Left ventricle myocardium superior (tissue), 1 donor: ENCODE measurements at regions not wholly inside any gene's neighbourhood (a gene's known extent, or its start where the extent isn't known, plus 50 kb on each side); places are given as distances from the start of the nearest gene placed in this dataset.

Experiments
- ATAC-seq: fragments of 200-7000 bp; cut with Tn5 transposase; one replicate; pipeline ENCODE4 v1.9.1; 2020; ENCODE audit warnings: mild to moderate bottlenecking, moderate library complexity
- DNase-seq: peaks from one replicate; pipeline ENCODE4 v3.0.0-alpha.2; 2020
- intact Hi-C: fragments of 100-400 bp; cut with micrococcal nuclease; formaldehyde crosslinking; loops from one replicate; pipeline ENCODE4 v1.11.0; 2022
- donor health status: DM: no; HTN: yes; CAD: no; lungs with severe emphysema.

GRCh38 chr6:40947876-40948526, 91.0 kb downstream of the UNC5CL start:
- no peak for ATAC-seq
- intact Hi-C loops = no loop called here
- no peak for DNase-seq

DNA sequence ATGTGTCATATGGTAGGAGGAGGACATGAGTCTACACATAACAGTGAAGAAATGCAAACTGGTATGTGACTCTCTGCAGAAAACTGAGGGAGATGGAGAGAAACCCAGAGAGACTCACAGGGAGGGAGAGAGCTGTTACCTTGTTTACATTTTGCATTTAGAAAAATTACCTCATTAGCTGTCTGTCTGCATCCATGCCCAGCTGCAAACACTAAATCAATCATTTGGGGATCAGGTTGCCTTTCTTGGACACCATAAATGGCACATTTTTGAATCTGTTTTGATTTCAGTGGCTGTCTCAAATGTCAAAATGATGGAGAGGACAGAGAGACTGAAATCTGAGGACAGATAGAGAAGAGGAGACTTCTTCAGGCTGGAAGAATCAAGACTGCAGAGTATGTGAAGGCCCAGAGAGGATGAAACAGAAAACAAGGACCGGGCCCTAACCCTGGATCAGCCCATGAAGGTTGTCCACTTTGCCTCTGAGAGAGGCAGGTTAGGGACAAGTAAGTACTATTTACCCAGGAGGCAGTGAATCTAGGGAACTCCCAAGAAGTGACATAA, 92.2 kb downstream of the UNC5CL start:
- intact Hi-C loops = no loop called here
- DNase-seq (no peak), ATAC-seq (no peak)

- no peak for ATAC-seq
Observed at GRCh38 chr6:40937491-40937890, 101.5 kb downstream of the UNC5CL start.

DNA sequence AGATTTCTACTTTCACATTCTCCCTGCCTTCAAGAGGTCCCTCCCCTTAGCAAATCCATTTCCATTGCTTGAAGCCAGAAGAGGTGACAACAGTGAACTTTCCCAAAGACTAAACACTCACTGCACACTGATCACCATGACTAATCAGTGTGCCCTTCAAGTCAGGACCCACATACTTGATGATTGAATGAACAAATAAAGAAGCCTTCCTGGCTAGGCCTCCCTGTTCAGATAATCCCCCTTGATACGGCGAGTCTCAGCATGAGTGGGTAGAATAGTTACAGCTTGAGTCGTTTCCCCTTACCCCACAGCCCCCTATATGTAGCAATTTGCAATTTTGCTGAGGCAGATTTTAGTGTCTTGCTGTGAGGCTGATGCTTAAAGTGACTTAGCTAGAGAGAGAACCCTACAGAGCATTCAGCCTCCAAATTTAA, 102.2 kb downstream of the UNC5CL start:
- intact Hi-C loops = no loop called here
- no peak for ATAC-seq
- DNase-seq = no peak

More at GRCh38 chr6:40937491-40937890, 101.5 kb downstream of the UNC5CL start:
- no peak for DNase-seq
- intact Hi-C loops = no loop called here

DNA sequence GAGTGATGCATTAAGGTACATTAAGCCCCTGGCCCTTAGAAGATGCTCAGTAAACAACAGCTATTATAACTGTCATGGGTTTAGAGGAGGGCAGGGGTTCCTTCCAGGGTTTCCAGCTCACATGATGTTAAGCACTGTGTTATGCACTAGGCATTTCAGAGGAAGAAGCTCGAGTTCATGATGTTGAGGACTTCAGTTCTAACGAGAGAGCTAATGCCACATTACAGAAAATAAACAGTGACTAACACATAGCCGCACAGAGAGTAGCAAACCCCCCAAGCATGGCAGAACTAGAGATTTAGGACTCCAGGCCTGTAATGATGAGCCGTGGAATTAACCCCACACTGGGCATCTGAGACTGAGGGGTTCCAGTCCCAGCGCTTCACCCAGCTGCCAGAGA, 105.2 kb downstream of the UNC5CL start:
- DNase-seq = no peak
- no peak for ATAC-seq
- intact Hi-C loops = no loop called here

DNA sequence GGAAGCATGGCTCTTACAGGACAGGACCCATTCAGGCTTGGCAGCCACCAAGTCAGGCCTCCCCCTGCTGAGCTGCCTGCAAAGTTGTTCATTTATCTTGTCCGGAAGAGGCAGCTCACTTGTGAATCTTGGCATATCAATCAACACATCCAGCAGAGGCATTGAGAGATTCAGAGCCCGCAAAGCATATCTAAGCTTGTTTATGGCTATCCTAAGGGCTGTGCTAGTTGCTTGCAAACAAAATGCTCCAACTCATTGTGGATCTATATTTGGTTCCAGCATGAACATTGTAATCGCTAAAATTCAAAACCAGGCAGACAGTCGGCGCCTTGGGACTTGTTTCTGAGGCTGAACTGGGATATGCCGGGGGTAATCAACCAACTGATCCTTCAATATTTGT, 106.1 kb downstream of the UNC5CL start:
- intact Hi-C loops = no loop called here
- DNase-seq (no peak), ATAC-seq (peak; percentile 44)

DNA sequence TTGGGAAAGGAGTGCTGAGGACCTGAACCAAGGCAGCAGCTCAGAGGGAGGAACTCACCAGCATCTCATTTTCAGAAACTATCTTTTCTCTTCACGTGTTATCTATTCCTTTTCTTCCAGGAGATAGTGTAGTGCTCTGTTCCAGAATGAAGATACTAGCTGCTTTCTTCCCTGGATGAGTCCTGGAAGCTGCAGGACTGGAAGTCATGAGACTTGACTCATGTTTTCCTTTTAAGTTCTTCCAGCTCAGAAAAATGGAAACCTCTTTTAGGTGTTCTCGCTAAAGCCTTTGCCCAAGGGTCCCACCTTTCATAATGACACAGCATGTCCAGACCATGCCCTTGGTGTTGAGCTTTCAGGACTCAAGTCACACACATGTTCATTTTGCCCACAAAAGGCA, 106.7 kb downstream of the UNC5CL start:
- DNase-seq = no peak
- intact Hi-C loops = no loop called here
- no peak for ATAC-seq

- intact Hi-C loops = no loop called here
- DNase-seq (no peak), ATAC-seq (no peak)
Observed at GRCh38 chr6:40931931-40932330, 107.1 kb downstream of the UNC5CL start.

- intact Hi-C loops = no loop called here
- DNase-seq (no peak), ATAC-seq (peak; percentile 40)
Observed at GRCh38 chr6:40930555-40930954, 108.5 kb downstream of the UNC5CL start.

- no peak for DNase-seq
- peak; percentile 86 for ATAC-seq
- intact Hi-C loops = no loop called here
Observed at GRCh38 chr6:40930045-40930444, 109.0 kb downstream of the UNC5CL start.

- ATAC-seq (no peak), DNase-seq (no peak)
- intact Hi-C loops = no loop called here
Observed at GRCh38 chr6:40929176-40929575, 109.8 kb downstream of the UNC5CL start.

GRCh38 chr6:40928763-40929162, 110.3 kb downstream of the UNC5CL start:
- ATAC-seq (no peak), DNase-seq (no peak)
- intact Hi-C loops = no loop called here

GRCh38 chr6:40928307-40928706, 110.7 kb downstream of the UNC5CL start:
- DNase-seq (no peak), ATAC-seq (no peak)

DNA sequence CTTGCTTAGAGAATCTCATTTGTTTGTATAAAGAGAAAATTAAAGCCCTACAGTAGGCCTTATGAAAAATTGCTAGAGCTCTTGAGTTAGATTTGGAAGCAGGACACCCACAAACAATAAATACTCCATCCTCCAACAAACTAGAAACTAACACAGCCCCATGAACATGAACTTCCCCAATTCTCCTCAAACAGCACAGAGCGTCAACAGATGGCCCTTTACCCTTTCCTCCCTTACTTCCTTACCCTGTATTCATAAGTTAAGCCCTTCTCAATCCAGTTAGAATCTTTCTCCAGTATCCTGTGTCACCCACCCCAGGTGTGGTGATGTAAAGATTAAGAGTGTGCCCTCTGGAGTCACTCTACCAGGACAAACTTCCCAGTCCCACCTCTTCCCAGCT, 113.7 kb downstream of the UNC5CL start:
- intact Hi-C loops = no loop called here
- ATAC-seq (no peak), DNase-seq (no peak)

More at GRCh38 chr6:40928307-40928706, 110.7 kb downstream of the UNC5CL start:
- intact Hi-C loops = no loop called here

DNA sequence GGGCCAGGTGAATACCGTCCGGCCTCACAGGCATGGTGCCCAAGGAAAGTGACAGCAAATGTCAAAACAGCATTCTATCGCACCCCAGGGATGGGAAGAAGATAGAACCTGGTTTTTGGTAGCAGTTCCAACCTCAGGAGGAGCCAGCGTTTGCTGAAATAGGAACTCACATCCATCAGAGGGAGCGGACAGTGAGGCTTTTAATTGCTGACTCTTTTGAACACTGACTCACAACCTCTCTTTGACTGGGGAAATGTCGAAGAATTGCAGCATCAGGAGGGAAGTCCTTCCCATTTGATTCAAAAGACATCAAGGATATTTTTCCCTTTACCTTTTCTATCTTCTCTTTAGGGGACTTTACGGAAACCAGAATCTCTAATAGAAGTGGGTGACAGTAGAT, 114.2 kb downstream of the UNC5CL start:
- ATAC-seq (no peak), DNase-seq (no peak)
- intact Hi-C loops = no loop called here

GRCh38 chr6:40923880-40924279, 115.1 kb downstream of the UNC5CL start:
- DNase-seq (no peak), ATAC-seq (no peak)
- intact Hi-C loops = no loop called here

DNA sequence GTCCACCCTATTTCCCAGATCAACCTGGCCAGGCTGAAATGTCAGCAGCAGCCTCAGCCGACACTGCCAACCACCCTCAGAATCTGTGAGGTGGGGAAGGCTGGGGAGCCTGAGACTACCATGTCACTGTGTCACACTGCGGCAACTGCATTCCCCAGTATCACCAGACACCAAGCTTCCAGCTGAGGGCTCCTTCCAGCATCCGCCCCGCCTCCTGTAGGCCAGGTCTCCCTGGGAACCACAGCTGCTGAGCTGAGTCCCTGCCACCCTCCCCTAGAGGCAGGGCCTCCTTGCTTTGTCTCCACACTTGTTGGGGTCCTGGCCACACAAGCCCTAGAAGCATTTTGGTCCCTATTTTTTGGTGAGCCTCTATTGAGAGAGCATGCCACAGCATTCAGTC, 115.7 kb downstream of the UNC5CL start:
- intact Hi-C loops = no loop called here
- DNase-seq (no peak), ATAC-seq (no peak)

- intact Hi-C loops = no loop called here
- ATAC-seq (no peak), DNase-seq (no peak)
Observed at GRCh38 chr6:40922281-40922680, 116.7 kb downstream of the UNC5CL start.

DNA sequence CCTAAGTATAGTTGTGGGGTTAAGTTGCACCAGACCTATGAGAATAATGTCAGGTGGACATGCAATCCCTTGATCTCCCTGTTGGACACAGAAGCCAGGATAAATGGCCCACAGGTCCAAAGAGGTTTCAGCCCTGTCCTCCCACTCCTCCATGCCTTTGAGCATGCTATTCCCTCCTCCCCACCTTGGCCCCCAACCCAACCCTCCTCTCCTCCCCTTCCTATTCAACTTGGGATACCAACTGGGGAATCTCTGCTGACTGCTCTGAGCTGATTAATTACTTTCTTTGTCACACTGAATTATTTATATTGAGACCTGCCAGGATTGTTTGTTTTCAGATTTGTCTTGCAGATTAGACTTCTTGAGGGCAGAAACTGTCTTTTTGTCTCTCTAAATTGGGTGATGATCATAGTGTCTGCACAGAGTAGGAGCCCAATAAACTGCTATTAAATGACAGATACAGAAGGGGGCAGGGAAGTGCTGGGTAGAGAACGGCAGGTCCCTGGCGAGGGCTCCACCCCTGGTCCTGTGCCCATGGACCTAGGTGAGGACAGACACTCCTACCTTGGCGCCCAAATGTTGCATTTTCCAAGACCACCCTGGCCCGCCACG, 120.9 kb downstream of the UNC5CL start:
- ATAC-seq = no peak
- intact Hi-C loops = no loop called here
- DNase-seq = no peak

DNA sequence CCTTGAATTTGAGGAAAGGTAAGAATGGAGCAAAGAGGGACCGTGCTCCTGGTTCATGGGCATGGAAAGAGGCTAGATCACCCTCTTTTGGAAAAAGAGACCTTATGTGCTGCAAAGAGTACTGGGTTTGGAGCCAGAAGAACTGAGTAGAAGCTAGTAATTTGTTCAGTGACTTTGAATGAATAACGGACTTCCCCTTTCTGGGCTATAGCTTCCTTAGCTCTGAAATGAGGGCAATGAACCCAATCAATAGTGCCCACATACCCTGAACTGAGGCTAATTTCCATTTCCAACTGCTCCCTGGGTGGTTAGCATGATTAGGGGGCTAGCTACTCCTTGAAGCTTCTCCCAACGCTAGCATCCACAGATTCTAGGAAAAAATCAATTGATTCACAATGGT, 121.4 kb downstream of the UNC5CL start:
- intact Hi-C loops = no loop called here
- DNase-seq (no peak), ATAC-seq (no peak)

DNA sequence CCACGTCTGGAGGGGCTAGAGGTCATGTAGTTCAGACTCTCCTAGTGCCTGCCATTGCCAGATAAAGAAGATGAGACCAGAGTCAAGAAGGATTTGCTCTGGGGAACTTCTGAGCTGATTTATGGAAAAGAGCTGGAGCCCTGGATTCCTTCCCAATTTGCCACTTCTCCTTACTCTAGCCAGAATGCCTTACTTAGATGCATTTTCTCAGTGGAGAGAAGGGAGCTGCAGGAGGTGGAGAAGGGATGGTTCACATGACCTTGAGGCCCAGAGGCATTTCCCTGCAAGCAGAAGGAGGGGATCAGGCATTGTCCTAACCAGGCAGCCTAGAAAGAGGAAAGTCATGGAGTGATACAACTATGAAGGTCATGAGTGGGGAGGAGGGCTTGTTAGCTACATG, 122.2 kb downstream of the UNC5CL start:
- intact Hi-C loops = no loop called here
- ATAC-seq = no peak

More for the DNA sequence above, 122.2 kb downstream of the UNC5CL start:
- no peak for DNase-seq
